ENCODE measurements at regions not wholly inside any gene's neighbourhood (a gene's known extent, or its start where the extent isn't known, plus 50 kb on each side); places are given as distances from the start of the nearest gene placed in this dataset.
"Not testable (repeated sequence)": the region's sequence is repeated elsewhere in the genome, so short reads cannot be mapped to it uniquely, and the experiment has no call there.

- TF ChIP-seq TCF7L2 (IDR thresholded peaks at IDR 0.05; ENCODE audit: low read depth, low read length) = no peak
- no peak for TF ChIP-seq REST (IDR thresholded peaks at IDR 0.05; ENCODE audit: insufficient read depth in 1 of 2, low read depth in 2 of 2, low read length in 1 of 2)
- Histone ChIP-seq H3K4me3 (ENCODE audit: low read depth in 2 of 2, low read length in 2 of 2) (no peak overlapping the region), H3K27ac (ENCODE audit: low read length) (no peak overlapping the region), H3K4me1 (ENCODE audit: control insufficient read depth, insufficient read depth, low read length) (no peaks in the 10 kb centered on the region), H3K27me3 (ENCODE audit: control insufficient read depth, insufficient read depth, low read length) (no peaks in the 10 kb centered on the region), H3K9me3 (ENCODE audit: control insufficient read depth, insufficient read depth, low read depth, low read length) (no peaks in the 10 kb centered on the region), H3K36me3 (ENCODE audit: control insufficient read depth, insufficient read depth, low read length) (no peaks in the 10 kb centered on the region)
- ATAC-seq (no peak), DNase-seq (ENCODE audit: low read depth, low spot score) (no peak)
- intact Hi-C loops (cut with micrococcal nuclease; ENCODE audit: unreplicated experiment) (no loop called here), in situ Hi-C loops (cut with HindIII; ENCODE audit: low pct_unique_long_range_greater_than_20kb, low sequenced_read_pairs) (no loop called here)
- no TSS peak for BruUV-seq (replicated peaks)
- ChIA-PET POLR2A (no interaction called here), CTCF (no interaction called here)
Observed at GRCh38 chr16:63652091-63652490, 1469.8 kb downstream of the CDH11 start.

- TF ChIP-seq TCF7L2 (IDR thresholded peaks at IDR 0.05; ENCODE audit: low read depth, low read length) = no peak
- no peak for TF ChIP-seq SIN3A (IDR thresholded peaks at IDR 0.05; ENCODE audit: borderline replicate concordance, insufficient read depth, low read depth, low read length)
- TF ChIP-seq POLR2AphosphoS5 (IDR thresholded peaks at IDR 0.05; ENCODE audit: low read depth, low read length) = no peak
- ChIA-PET CTCF (no interaction called here), POLR2A (no interaction called here)
- no peak overlapping the region for H3K27ac ChIP-seq (ENCODE audit: low read length)
- DNase-seq (ENCODE audit: low read depth, low spot score) = no peak
- no TSS peak for BruUV-seq (replicated peaks)
- intact Hi-C loops (cut with micrococcal nuclease; ENCODE audit: unreplicated experiment) (no loop called here), in situ Hi-C loops (cut with HindIII; ENCODE audit: low pct_unique_long_range_greater_than_20kb, low sequenced_read_pairs) (no loop called here)
- no peaks in the 10 kb centered on the region for H3K36me3 ChIP-seq (ENCODE audit: control insufficient read depth, insufficient read depth, low read length)
- no peaks in the 10 kb centered on the region for H3K9me3 ChIP-seq (ENCODE audit: control insufficient read depth, insufficient read depth, low read depth, low read length)
- no peaks in the 10 kb centered on the region for H3K4me1 ChIP-seq (ENCODE audit: control insufficient read depth, insufficient read depth, low read length)
- H3K27me3 ChIP-seq (ENCODE audit: control insufficient read depth, insufficient read depth, low read length) = no peaks in the 10 kb centered on the region
- no peak for ATAC-seq
- no peak overlapping the region for H3K4me3 ChIP-seq (ENCODE audit: low read depth in 2 of 2, low read length in 2 of 2)
Observed at GRCh38 chr16:63650550-63650949, 1471.3 kb downstream of the CDH11 start.

GRCh38 chr16:63633706-63634445 is 1488.0 kb downstream of the CDH11 start:
- DNase-seq (ENCODE audit: low read depth, low spot score); POLR2A ChIA-PET; H3K9me3 ChIP-seq (ENCODE audit: control insufficient read depth, insufficient read depth, low read depth, low read length); H3K4me1 ChIP-seq (ENCODE audit: control insufficient read depth, insufficient read depth, low read length); in situ Hi-C loops (cut with HindIII; ENCODE audit: low pct_unique_long_range_greater_than_20kb, low sequenced_read_pairs); BruUV-seq (replicated peaks); H3K27me3 ChIP-seq (ENCODE audit: control insufficient read depth, insufficient read depth, low read length); H3K27ac ChIP-seq (ENCODE audit: low read length); CTCF ChIA-PET; H3K4me3 ChIP-seq (ENCODE audit: low read depth in 2 of 2, low read length in 2 of 2); H3K36me3 ChIP-seq (ENCODE audit: control insufficient read depth, insufficient read depth, low read length); ATAC-seq; intact Hi-C loops (cut with micrococcal nuclease; ENCODE audit: unreplicated experiment): not testable (repeated sequence)

- intact Hi-C loops (cut with micrococcal nuclease; ENCODE audit: unreplicated experiment) (no loop called here), in situ Hi-C loops (cut with HindIII; ENCODE audit: low pct_unique_long_range_greater_than_20kb, low sequenced_read_pairs) (no loop called here)
- POLR2A ChIA-PET = no interaction called here
- no TSS peak for BruUV-seq (replicated peaks)
- no peaks in the 10 kb centered on the region for H3K27me3 ChIP-seq (ENCODE audit: control insufficient read depth, insufficient read depth, low read length)
- H3K4me1 ChIP-seq (ENCODE audit: control insufficient read depth, insufficient read depth, low read length) = no peaks in the 10 kb centered on the region
- TF ChIP-seq SIN3A (IDR thresholded peaks at IDR 0.05; ENCODE audit: borderline replicate concordance, insufficient read depth, low read depth, low read length) (no peak), TCF7L2 (IDR thresholded peaks at IDR 0.05; ENCODE audit: low read depth, low read length) (no peak), POLR2AphosphoS5 (IDR thresholded peaks at IDR 0.05; ENCODE audit: low read depth, low read length) (no peak), REST (IDR thresholded peaks at IDR 0.05; ENCODE audit: insufficient read depth in 1 of 2, low read depth in 2 of 2, low read length in 1 of 2) (no peak), CTCF (IDR thresholded peaks at IDR 0.05) (no peak)
- no peaks in the 10 kb centered on the region for H3K36me3 ChIP-seq (ENCODE audit: control insufficient read depth, insufficient read depth, low read length)
- CTCF ChIA-PET = no interaction called here
- no peak for DNase-seq (ENCODE audit: low read depth, low spot score)
- no peak overlapping the region for H3K4me3 ChIP-seq (ENCODE audit: low read depth in 2 of 2, low read length in 2 of 2)
- no peaks in the 10 kb centered on the region for H3K9me3 ChIP-seq (ENCODE audit: control insufficient read depth, insufficient read depth, low read depth, low read length)
- H3K27ac ChIP-seq (ENCODE audit: low read length) = no peak overlapping the region
- no peak for ATAC-seq
Observed at GRCh38 chr16:63629272-63629671, 1492.6 kb downstream of the CDH11 start.
